ENCODE measurements at regions not wholly inside any gene's neighbourhood (a gene's known extent, or its start where the extent isn't known, plus 50 kb on each side); places are given as distances from the start of the nearest gene placed in this dataset.

- Mint-ChIP-seq H3K9me3 (peaks cover 20% of the 10 kb centered on the region), H3K4me3 (no peak overlapping the region), H3K27ac (no peak overlapping the region), H3K27me3 (ENCODE audit: low read depth) (no peaks in the 10 kb centered on the region), H3K4me1 (no peaks in the 10 kb centered on the region), H3K36me3 (ENCODE audit: low read depth) (peaks cover 8% of the 10 kb centered on the region)
- TF ChIP-seq, protein P1, sequence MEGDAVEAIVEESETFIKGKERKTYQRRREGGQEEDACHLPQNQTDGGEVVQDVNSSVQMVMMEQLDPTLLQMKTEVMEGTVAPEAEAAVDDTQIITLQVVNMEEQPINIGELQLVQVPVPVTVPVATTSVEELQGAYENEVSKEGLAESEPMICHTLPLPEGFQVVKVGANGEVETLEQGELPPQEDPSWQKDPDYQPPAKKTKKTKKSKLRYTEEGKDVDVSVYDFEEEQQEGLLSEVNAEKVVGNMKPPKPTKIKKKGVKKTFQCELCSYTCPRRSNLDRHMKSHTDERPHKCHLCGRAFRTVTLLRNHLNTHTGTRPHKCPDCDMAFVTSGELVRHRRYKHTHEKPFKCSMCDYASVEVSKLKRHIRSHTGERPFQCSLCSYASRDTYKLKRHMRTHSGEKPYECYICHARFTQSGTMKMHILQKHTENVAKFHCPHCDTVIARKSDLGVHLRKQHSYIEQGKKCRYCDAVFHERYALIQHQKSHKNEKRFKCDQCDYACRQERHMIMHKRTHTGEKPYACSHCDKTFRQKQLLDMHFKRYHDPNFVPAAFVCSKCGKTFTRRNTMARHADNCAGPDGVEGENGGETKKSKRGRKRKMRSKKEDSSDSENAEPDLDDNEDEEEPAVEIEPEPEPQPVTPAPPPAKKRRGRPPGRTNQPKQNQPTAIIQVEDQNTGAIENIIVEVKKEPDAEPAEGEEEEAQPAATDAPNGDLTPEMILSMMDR (IDR thresholded peaks at IDR 0.05; ENCODE audit: unreplicated experiment in 3 of 3): no peak
Measured at GRCh38 chr16:72680732-72681131, 367.2 kb downstream of the ZFHX3 start.

DNA sequence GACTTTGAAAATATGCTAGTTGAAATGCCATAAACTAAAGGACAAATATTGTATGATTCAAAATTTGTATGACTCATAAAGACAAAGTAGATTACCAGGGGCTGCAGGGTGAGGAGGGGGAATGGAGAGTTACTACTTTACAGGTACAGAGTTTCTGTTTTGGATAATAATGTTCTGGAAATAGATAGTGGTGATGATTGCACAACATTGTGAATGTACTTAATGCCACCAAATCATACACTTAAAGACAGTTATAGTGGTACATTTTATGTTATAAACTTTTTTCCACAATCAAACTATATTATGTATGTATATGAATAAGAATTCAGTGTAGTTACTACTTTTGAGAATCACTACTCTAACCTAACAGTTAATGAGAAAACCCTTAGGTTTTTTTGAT, 368.1 kb downstream of the ZFHX3 start:
- TF ChIP-seq, protein P1 (IDR thresholded peaks at IDR 0.05; ENCODE audit: unreplicated experiment in 3 of 3): no peak
- H3K9me3 Mint-ChIP-seq: peaks cover 23% of the 10 kb centered on the region
- H3K4me1 Mint-ChIP-seq: no peaks in the 10 kb centered on the region

GRCh38 chr16:72677662-72678447, 370.1 kb downstream of the ZFHX3 start:
- Mint-ChIP-seq H3K27me3 (ENCODE audit: low read depth) (no peaks in the 10 kb centered on the region), H3K9me3 (peaks cover 28% of the 10 kb centered on the region), H3K27ac (no peak overlapping the region), H3K4me1 (no peaks in the 10 kb centered on the region), H3K4me3 (no peak overlapping the region), H3K36me3 (ENCODE audit: low read depth) (peaks cover 18% of the 10 kb centered on the region)
- TF ChIP-seq, protein P1 (IDR thresholded peaks at IDR 0.05; ENCODE audit: unreplicated experiment in 3 of 3): no peak

More for the DNA sequence above, 368.1 kb downstream of the ZFHX3 start:
- Mint-ChIP-seq H3K4me3 (no peak overlapping the region), H3K27ac (no peak overlapping the region), H3K36me3 (ENCODE audit: low read depth) (peaks cover 8% of the 10 kb centered on the region), H3K27me3 (ENCODE audit: low read depth) (no peaks in the 10 kb centered on the region)

DNA sequence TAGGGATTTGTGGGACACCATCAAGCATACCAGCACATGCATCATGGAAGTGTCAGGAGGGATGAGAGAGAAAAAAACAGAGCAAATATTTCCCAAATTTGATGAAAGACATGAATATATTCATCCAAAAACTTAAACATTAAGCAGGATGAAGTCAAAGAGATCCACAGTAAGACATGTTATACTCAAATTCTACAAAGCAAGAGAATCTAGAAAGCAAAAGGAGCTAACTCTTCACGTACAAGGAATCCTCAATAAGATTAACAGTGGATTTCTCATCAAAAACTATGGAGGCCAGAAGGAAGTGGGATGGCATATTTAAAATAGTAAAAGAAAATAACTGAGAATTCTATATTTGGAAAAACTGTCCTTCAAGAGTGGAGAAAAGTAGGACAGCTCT, 374.8 kb downstream of the ZFHX3 start:
- Mint-ChIP-seq H3K4me3 (no peak overlapping the region), H3K4me1 (no peaks in the 10 kb centered on the region), H3K27ac (no peak overlapping the region), H3K9me3 (peaks cover 52% of the 10 kb centered on the region), H3K27me3 (ENCODE audit: low read depth) (no peaks in the 10 kb centered on the region), H3K36me3 (ENCODE audit: low read depth) (peaks cover 59% of the 10 kb centered on the region)
- TF ChIP-seq, protein P1 (IDR thresholded peaks at IDR 0.05; ENCODE audit: unreplicated experiment in 3 of 3): no peak

DNA sequence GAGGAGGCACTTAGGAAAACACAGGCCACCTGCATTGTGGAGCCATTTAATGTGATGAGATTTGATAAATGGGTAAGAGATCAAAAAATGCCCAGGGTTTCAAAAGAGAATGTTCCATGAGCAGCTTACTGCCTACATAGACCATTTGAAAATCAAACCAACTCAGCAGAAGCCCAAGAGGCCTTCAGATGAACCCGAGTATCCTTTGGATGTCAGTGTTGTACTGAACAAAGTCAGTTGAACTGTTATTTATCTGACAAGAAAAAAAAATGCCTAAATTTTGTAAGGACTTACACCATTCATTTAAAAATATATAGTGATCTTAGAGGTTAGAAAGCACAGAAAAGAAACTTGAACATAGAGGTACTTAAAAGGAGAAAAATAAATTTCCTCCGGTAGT, 381.7 kb downstream of the ZFHX3 start:
- no peaks in the 10 kb centered on the region for H3K27me3 Mint-ChIP-seq (ENCODE audit: low read depth)
- H3K9me3 Mint-ChIP-seq: peaks cover 19% of the 10 kb centered on the region
- H3K36me3 Mint-ChIP-seq (ENCODE audit: low read depth): peaks cover 28% of the 10 kb centered on the region
- H3K4me3 Mint-ChIP-seq: peak overlapping the region in 2 of 3 experiments; percentile 76 to 95
- TF ChIP-seq, protein P1 (IDR thresholded peaks at IDR 0.05; ENCODE audit: unreplicated experiment in 3 of 3): no peak
- H3K27ac Mint-ChIP-seq: peak overlapping the region in 1 of 3 experiments; percentile 66
- H3K4me1 Mint-ChIP-seq: peaks cover 4% of the 10 kb centered on the region

DNA sequence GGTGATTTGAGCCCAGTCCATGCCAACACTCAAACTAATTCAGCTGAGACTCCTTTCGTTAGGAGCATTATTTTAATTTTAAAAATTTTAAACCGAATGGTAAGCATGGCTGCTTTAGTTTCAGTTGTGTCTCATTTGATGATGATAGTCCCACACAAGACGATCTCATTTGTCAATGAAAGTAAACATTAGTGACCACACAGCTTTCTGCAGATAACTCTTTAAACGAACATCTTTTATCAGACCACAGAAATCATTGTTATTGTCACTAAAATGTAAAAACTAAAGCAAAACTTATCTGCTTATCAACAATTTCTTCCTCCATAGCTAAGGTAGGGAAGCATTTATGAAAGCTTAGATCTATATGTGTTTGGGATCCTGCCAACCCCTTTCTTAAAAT, 382.2 kb downstream of the ZFHX3 start:
- Mint-ChIP-seq H3K4me3 (peak overlapping the region; percentile 95 to 96 (median 96)), H3K4me1 (peaks cover 4% of the 10 kb centered on the region), H3K9me3 (peaks cover 15% of the 10 kb centered on the region), H3K36me3 (ENCODE audit: low read depth) (peaks cover 22% of the 10 kb centered on the region), H3K27me3 (ENCODE audit: low read depth) (no peaks in the 10 kb centered on the region), H3K27ac (peak overlapping the region in 1 of 3 experiments; percentile 87)
- TF ChIP-seq, protein P1 (IDR thresholded peaks at IDR 0.05; ENCODE audit: unreplicated experiment in 3 of 3): no peak

Measured in nephron (organoid).